HEK293 (cell line): ENCODE measurements at regions not wholly inside any gene's neighbourhood (a gene's known extent, or its start where the extent isn't known, plus 50 kb on each side); places are given as distances from the start of the nearest gene placed in this dataset.

ENCODE experiments used
- CTCF ChIA-PET: fragments of 350-600 bp; formaldehyde crosslinking; extraction: SDS; loops from one replicate; lab custom pipeline; 2021; ENCODE audit warnings: antibody characterized with exemption; lab: Yijun Ruan, JAX
- POLR2A ChIA-PET: fragments of 300-600 bp; formaldehyde crosslinking; extraction: SDS; loops from one replicate; lab custom pipeline; 2020; ENCODE audit warnings: antibody characterized with exemption, inconsistent platforms; lab: Yijun Ruan, JAX
- H3K27ac ChIP-seq: fragments of 200-500 bp; sonication (Bioruptor generic); 2 replicates; pipeline ENCODE4 v1.5.1; 2014; ENCODE audit warnings: low read depth, low read length, control low read depth, inconsistent platforms; ENCODE audit errors: extremely low read depth
- H3K36me3 ChIP-seq, 2 experiments: fragments of 200-500 bp in 1 of 2; sonication (Bioruptor generic) in 1 of 2; 1 replicate in 1 of 2; 2 replicates in 1 of 2; pipeline ENCODE4 v1.5.1; 2014 to 2017; ENCODE audit warnings: inconsistent platforms in 2 of 2, low read length in 2 of 2; ENCODE audit not compliant: control insufficient read depth in 2 of 2, insufficient read depth in 1 of 2
- H3K4me1 ChIP-seq: fragments of 200-500 bp; sonication (Bioruptor generic); 2 replicates; pipeline ENCODE4 v1.5.1; 2014; ENCODE audit warnings: mild to moderate bottlenecking, low read length, inconsistent platforms; ENCODE audit not compliant: control insufficient read depth, insufficient read depth
- H3K4me3 ChIP-seq: 2 replicates; pipeline ENCODE4 v1.5.1; 2011; ENCODE audit warnings: low read depth, mild to moderate bottlenecking, control low read depth, low read length, moderate library complexity
- H3K9me3 ChIP-seq: fragments of 200-500 bp; sonication (Bioruptor generic); 2 replicates; pipeline ENCODE4 v1.5.1; 2014; ENCODE audit warnings: low read depth, low read length, inconsistent platforms; ENCODE audit not compliant: control insufficient read depth, insufficient read depth
- AEBP2 ChIP-seq: fragments of 450-650 bp; formaldehyde crosslinking; IDR thresholded peaks from 2 replicates; pipeline ENCODE4 v1.5.1; 2016; ENCODE audit warnings: missing biosample characterization, missing genetic modification characterization, borderline replicate concordance
- HOXD13 ChIP-seq: sonication (generic); formaldehyde crosslinking; IDR thresholded peaks from 2 replicates; pipeline ENCODE4 v1.8.0; 2022; ENCODE audit warnings: missing genetic modification reagents, borderline replicate concordance
- YY2 ChIP-seq: fragments of 450-650 bp; formaldehyde crosslinking; IDR thresholded peaks from 2 replicates; pipeline ENCODE4 v1.5.1; 2016; ENCODE audit warnings: missing biosample characterization, missing genetic modification characterization
- ZFP37 ChIP-seq: fragments of 450-650 bp; formaldehyde crosslinking; IDR thresholded peaks from 2 replicates; pipeline ENCODE4 v1.5.1; 2016; ENCODE audit warnings: missing biosample characterization, missing genetic modification characterization
- ZNF132 ChIP-seq: fragments of 450-650 bp; formaldehyde crosslinking; IDR thresholded peaks from 2 replicates; pipeline ENCODE4 v1.5.1; 2017; ENCODE audit warnings: missing biosample characterization, missing genetic modification characterization, borderline replicate concordance
- ZNF138 ChIP-seq: fragments of 450-650 bp; formaldehyde crosslinking; IDR thresholded peaks from 2 replicates; pipeline ENCODE4 v1.5.1; 2016; ENCODE audit warnings: missing biosample characterization, missing genetic modification characterization, borderline replicate concordance
- ZNF169 ChIP-seq: fragments of 450-650 bp; formaldehyde crosslinking; IDR thresholded peaks from 2 replicates; pipeline ENCODE4 v1.5.1; 2016; ENCODE audit warnings: missing biosample characterization, missing genetic modification characterization
- ZNF211 ChIP-seq: fragments of 450-650 bp; formaldehyde crosslinking; IDR thresholded peaks from 2 replicates; pipeline ENCODE4 v1.5.1; 2016; ENCODE audit warnings: low read depth, missing biosample characterization, missing genetic modification characterization
- ZNF214 ChIP-seq: fragments of 450-650 bp; formaldehyde crosslinking; IDR thresholded peaks from 2 replicates; pipeline ENCODE4 v1.5.1; 2017; ENCODE audit warnings: missing biosample characterization, mild to moderate bottlenecking, missing genetic modification characterization, borderline replicate concordance
- ZNF223 ChIP-seq: fragments of 450-650 bp; formaldehyde crosslinking; IDR thresholded peaks from 2 replicates; pipeline ENCODE4 v1.5.1; 2016; ENCODE audit warnings: missing biosample characterization, missing genetic modification characterization
- ZNF23 ChIP-seq: fragments of 450-650 bp; formaldehyde crosslinking; IDR thresholded peaks from 2 replicates; pipeline ENCODE4 v1.5.1; 2016; ENCODE audit warnings: missing biosample characterization, missing genetic modification characterization, borderline replicate concordance
- ZNF473 ChIP-seq: fragments of 450-650 bp; formaldehyde crosslinking; IDR thresholded peaks from 2 replicates; pipeline ENCODE4 v1.5.1; 2017; ENCODE audit warnings: missing biosample characterization, missing genetic modification characterization
- ZNF501 ChIP-seq: fragments of 450-650 bp; formaldehyde crosslinking; IDR thresholded peaks from 2 replicates; pipeline ENCODE4 v1.5.1; 2016; ENCODE audit warnings: missing biosample characterization, missing genetic modification characterization
- ZNF585B ChIP-seq: fragments of 450-650 bp; formaldehyde crosslinking; IDR thresholded peaks from 2 replicates; pipeline ENCODE4 v1.5.1; 2016; ENCODE audit warnings: missing biosample characterization, missing genetic modification characterization
- ZNF621 ChIP-seq: fragments of 450-650 bp; formaldehyde crosslinking; IDR thresholded peaks from 2 replicates; pipeline ENCODE4 v1.5.1; 2017; ENCODE audit warnings: missing biosample characterization, missing genetic modification characterization
- ZNF645 ChIP-seq: fragments of 450-650 bp; formaldehyde crosslinking; IDR thresholded peaks from 2 replicates; pipeline ENCODE4; 2016; ENCODE audit warnings: missing biosample characterization, missing genetic modification characterization
- ZNF654 ChIP-seq: fragments of 450-650 bp; formaldehyde crosslinking; IDR thresholded peaks from 2 replicates; pipeline ENCODE4 v1.5.1; 2016; ENCODE audit warnings: low read depth, missing biosample characterization, missing genetic modification characterization
- ZNF658 ChIP-seq: fragments of 450-650 bp; formaldehyde crosslinking; IDR thresholded peaks from 2 replicates; pipeline ENCODE4; 2016; ENCODE audit warnings: missing biosample characterization, missing genetic modification characterization
- ZNF747 ChIP-seq: fragments of 450-650 bp; formaldehyde crosslinking; IDR thresholded peaks from 2 replicates; pipeline ENCODE4 v1.5.1; 2016; ENCODE audit warnings: missing biosample characterization, missing genetic modification characterization
- ZNF843 ChIP-seq: fragments of 450-650 bp; formaldehyde crosslinking; IDR thresholded peaks from 2 replicates; pipeline ENCODE4 v1.5.1; 2016; ENCODE audit warnings: missing biosample characterization, missing genetic modification characterization
- TF ChIP-seq, protein P1 (sequence below): fragments of 450-650 bp; formaldehyde crosslinking; IDR thresholded peaks from 2 replicates; pipeline ENCODE4 v1.5.1; 2017; ENCODE audit warnings: missing biosample characterization, missing genetic modification characterization
- TF ChIP-seq, protein P2 (sequence below): fragments of 450-650 bp; formaldehyde crosslinking; IDR thresholded peaks from 2 replicates; pipeline ENCODE4 v1.5.1; 2016; ENCODE audit warnings: missing biosample characterization, missing genetic modification characterization

DNA sequence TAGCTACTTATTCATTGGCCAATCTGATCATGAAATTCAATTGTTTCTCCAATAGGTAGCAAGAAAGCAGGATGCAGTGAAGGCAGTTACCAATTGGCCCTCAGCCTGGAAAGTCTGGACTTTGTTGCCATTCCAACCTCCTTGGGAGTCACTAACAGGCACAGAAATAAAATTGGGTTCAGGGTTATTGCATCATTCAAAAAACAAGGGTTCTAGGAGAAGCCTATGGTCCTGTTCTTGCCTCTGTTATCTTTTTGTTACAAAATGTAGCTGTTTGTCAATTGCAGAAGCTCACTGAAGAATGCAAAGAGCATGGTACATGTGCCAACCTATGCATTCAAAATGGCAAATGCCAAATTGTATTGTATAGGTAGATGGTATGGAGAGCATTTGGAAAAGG, 51.0 kb upstream of the CCNG1 start (continued):
- TF ChIP-seq ZNF132 (tag by site-specific recombination) (no peak), ZNF223 (tag by site-specific recombination) (no peak), ZNF211 (no peak)

DNA sequence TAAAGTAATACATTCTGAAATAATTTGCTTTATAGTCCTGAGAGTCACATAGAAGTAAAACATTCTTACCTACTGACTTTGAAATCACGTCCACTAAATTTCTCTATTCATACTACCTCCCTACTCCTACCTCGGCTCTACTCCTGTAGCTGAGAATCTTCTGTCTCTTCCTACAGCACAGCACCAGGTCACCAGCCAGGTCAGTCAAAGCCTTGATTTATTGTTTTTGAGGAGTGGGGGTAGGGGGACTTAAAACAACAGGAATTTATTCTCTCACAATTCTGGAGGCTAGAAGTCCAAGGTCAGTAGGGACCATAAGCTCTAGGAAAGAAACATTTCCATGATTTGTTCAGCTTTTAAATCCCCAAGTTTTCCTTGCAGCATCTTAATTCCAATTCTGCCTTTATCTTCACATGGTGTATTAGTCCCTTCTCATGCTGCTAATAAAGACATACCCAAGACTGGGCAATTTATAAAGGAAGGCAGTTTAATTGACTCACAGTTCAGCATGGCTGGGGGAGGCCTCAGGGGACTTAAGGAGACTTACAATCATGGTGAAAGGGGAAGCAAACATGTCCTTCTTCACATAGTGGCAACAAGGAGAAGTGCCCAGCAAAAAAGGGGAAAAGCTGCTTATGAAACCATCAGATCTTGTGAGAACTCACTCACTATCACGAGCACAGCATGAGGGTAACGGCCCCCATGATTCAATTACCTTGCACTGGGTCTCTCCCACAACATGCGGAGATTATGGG, 49.6 kb upstream of the CCNG1 start:
- TF ChIP-seq ZNF138 (tag by site-specific recombination) (no peak), ZNF501 (no peak), HOXD13 (CRISPR knock-in tag) (no peak), ZNF473 (tag by site-specific recombination) (no peak), ZNF843 (tag by site-specific recombination) (no peak), ZNF169 (tag by site-specific recombination) (no peak), AEBP2 (no peak), ZNF214 (tag by site-specific recombination) (no peak), ZNF645 (tag by site-specific recombination) (no peak), ZNF654 (tag by site-specific recombination) (no peak), YY2 (tag by site-specific recombination) (no peak), ZFP37 (tag by site-specific recombination) (no peak), ZNF585B (tag by site-specific recombination) (no peak), ZNF747 (tag by site-specific recombination) (no peak), ZNF621 (no peak), ZNF658 (tag by site-specific recombination) (no peak), ZNF23 (tag by site-specific recombination) (no peak), ZNF223 (tag by site-specific recombination) (no peak)
- TF ChIP-seq, protein P1, sequence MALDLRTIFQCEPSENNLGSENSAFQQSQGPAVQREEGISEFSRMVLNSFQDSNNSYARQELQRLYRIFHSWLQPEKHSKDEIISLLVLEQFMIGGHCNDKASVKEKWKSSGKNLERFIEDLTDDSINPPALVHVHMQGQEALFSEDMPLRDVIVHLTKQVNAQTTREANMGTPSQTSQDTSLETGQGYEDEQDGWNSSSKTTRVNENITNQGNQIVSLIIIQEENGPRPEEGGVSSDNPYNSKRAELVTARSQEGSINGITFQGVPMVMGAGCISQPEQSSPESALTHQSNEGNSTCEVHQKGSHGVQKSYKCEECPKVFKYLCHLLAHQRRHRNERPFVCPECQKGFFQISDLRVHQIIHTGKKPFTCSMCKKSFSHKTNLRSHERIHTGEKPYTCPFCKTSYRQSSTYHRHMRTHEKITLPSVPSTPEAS = no peak
- TF ChIP-seq, protein P2, sequence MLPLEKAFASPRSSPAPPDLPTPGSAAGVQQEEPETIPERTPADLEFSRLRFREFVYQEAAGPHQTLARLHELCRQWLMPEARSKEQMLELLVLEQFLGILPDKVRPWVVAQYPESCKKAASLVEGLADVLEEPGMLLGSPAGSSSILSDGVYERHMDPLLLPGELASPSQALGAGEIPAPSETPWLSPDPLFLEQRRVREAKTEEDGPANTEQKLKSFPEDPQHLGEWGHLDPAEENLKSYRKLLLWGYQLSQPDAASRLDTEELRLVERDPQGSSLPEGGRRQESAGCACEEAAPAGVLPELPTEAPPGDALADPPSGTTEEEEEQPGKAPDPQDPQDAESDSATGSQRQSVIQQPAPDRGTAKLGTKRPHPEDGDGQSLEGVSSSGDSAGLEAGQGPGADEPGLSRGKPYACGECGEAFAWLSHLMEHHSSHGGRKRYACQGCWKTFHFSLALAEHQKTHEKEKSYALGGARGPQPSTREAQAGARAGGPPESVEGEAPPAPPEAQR (tag by site-specific recombination) = no peak
- POLR2A ChIA-PET = no interaction called here
- CTCF ChIA-PET = no interaction called here

More for the DNA sequence above, 49.6 kb upstream of the CCNG1 start:
- no peak overlapping the region for H3K27ac ChIP-seq
- H3K9me3 ChIP-seq = no peaks in the 10 kb centered on the region
- no peaks in the 10 kb centered on the region for H3K36me3 ChIP-seq
- no peaks in the 10 kb centered on the region for H3K4me1 ChIP-seq
- H3K4me3 ChIP-seq = no peak overlapping the region
